HepG2 (cell line): ENCODE measurements at regions not wholly inside any gene's neighbourhood (a gene's known extent, or its start where the extent isn't known, plus 50 kb on each side); places are given as distances from the start of the nearest gene placed in this dataset.

Source experiments
- ATAC-seq: fragments of 200-7000 bp; cut with Tn5 transposase; 3 replicates; pipeline ENCODE4 v1.9.1; 2020; ENCODE audit warnings: mild to moderate bottlenecking, moderate library complexity
- BruUV-seq: library from RNA; stranded (reverse); fragments of 400-500 nt; replicated peaks from 2 replicates; lab custom pipeline; 2021; lab: Mats Ljungman, UMichigan
- CTCF ChIA-PET: fragments of 300-600 bp; formaldehyde crosslinking; extraction: SDS; loops from one replicate; lab custom pipeline; 2021; ENCODE audit warnings: low total read pairs, inconsistent platforms, low intra/inter-chr PET ratio; lab: Yijun Ruan, JAX
- POLR2A ChIA-PET: fragments of 350-600 bp; sonication (Branson Sonifier 250); formaldehyde crosslinking; loops from one replicate; lab custom pipeline; 2020; ENCODE audit warnings: antibody characterized with exemption, inconsistent platforms; lab: Yijun Ruan, JAX
- DNase-seq: peaks from one replicate; pipeline ENCODE4 v3.0.0-alpha.2; 2015; ENCODE audit warnings: low spot score
- FAIRE-seq: peaks from 3 replicates; lab custom pipeline; 2011; peaks lifted over from hg19 to GRCh38; lab: Jason Lieb, UNC
- H2AFZ ChIP-seq: one replicate; pipeline ENCODE4 v1.6.1; 2011; ENCODE audit warnings: low read length, inconsistent platforms
- H3K27ac ChIP-seq: fragments of 300-600 bp; 3 replicates; pipeline ENCODE4 v1.8.0; 2011; ENCODE audit warnings: mixed run types, mild to moderate bottlenecking, mixed read lengths, low read length, inconsistent platforms; ENCODE audit not compliant: insufficient read depth; ENCODE audit errors: extremely low read length
- H3K27me3 ChIP-seq, 2 experiments: fragments of 200-600 bp in 1 of 2; 2 replicates in 1 of 2; 3 replicates in 1 of 2; pipeline versions ENCODE4 v1.6.0 to v1.8.0; 2011; ENCODE audit warnings: low read length in 2 of 2, mild to moderate bottlenecking in 2 of 2, moderate library complexity in 2 of 2, inconsistent platforms in 1 of 2; ENCODE audit not compliant: insufficient read depth in 2 of 2, control insufficient read depth in 1 of 2
- H3K36me3 ChIP-seq, 2 experiments: fragments of 200-600 bp in 1 of 2; replicated peaks in 1 of 2; 2 replicates in 1 of 2; 3 replicates in 1 of 2; pipeline versions ENCODE4 v1.5.1 to v1.8.0; 2011; ENCODE audit warnings: low read length in 2 of 2, inconsistent platforms in 1 of 2; ENCODE audit not compliant: insufficient read depth in 2 of 2, control insufficient read depth in 1 of 2
- H3K4me1 ChIP-seq: 2 replicates; pipeline ENCODE4 v1.5.1; 2012; ENCODE audit warnings: low read length, inconsistent platforms; ENCODE audit not compliant: insufficient read depth
- H3K4me2 ChIP-seq: 2 replicates; pipeline ENCODE4 v1.6.0; 2011; ENCODE audit warnings: low read depth, low read length, inconsistent platforms
- H3K4me3 ChIP-seq, 3 experiments: fragments of 200-600 bp in 1 of 3; sonication (generic), shearing (Covaris generic) in 1 of 3; replicated peaks in 1 of 3; 2 replicates each; pipeline ENCODE4 v1.5.1; 2011 to 2016; ENCODE audit warnings: low read length in 3 of 3, inconsistent platforms in 2 of 3, low read depth in 2 of 3, mild to moderate bottlenecking in 2 of 3, control low read depth in 1 of 3, mixed read lengths in 1 of 3; ENCODE audit not compliant: insufficient read depth in 1 of 3
- H3K79me2 ChIP-seq: one replicate; pipeline ENCODE4 v1.6.1; 2011; ENCODE audit warnings: low read length, inconsistent platforms; ENCODE audit not compliant: insufficient read depth
- H3K9ac ChIP-seq: 2 replicates; pipeline ENCODE4 v1.6.0; 2011; ENCODE audit warnings: mild to moderate bottlenecking, low read depth, low read length, inconsistent platforms; ENCODE audit not compliant: insufficient read depth
- H3K9me3 ChIP-seq: 2 replicates; pipeline ENCODE4 v1.5.1; 2012; ENCODE audit warnings: mild to moderate bottlenecking, low read length
- H4K20me1 ChIP-seq: 2 replicates; pipeline ENCODE4 v1.6.0; 2011; ENCODE audit warnings: inconsistent platforms, mild to moderate bottlenecking, low read length, moderate library complexity; ENCODE audit not compliant: insufficient read depth
- GABPB1 ChIP-seq: IDR thresholded peaks from 2 replicates; pipeline ENCODE4 v1.6.1; 2016; ENCODE audit warnings: mild to moderate bottlenecking, missing genetic modification reagents, moderate library complexity, missing compliant biosample characterization
- GATA4 ChIP-seq: sonication (generic); IDR thresholded peaks from 2 replicates; pipeline ENCODE4 v1.6.1; 2016; ENCODE audit warnings: antibody characterized with exemption, low read depth, borderline replicate concordance
- HNRNPLL ChIP-seq: fragments of 200-400 bp; formaldehyde crosslinking; IDR thresholded peaks from 2 replicates; pipeline ENCODE4 v1.6.1; 2017; ENCODE audit warnings: mild to moderate bottlenecking, low read depth, low read length; ENCODE audit not compliant: poor library complexity, severe bottlenecking
- KDM1A ChIP-seq: IDR thresholded peaks from 2 replicates; pipeline ENCODE4 v1.6.1; 2016; ENCODE audit warnings: missing compliant biosample characterization
- MIER2 ChIP-seq: IDR thresholded peaks from 2 replicates; pipeline ENCODE4 v1.6.1; 2016; ENCODE audit warnings: missing biosample characterization, missing genetic modification reagents
- RBFOX2 ChIP-seq: fragments of 200-400 bp; formaldehyde crosslinking; IDR thresholded peaks from 2 replicates; pipeline ENCODE4 v1.6.1; 2017; ENCODE audit warnings: low read depth, mild to moderate bottlenecking, low read length
- RXRB ChIP-seq: IDR thresholded peaks from 2 replicates; pipeline ENCODE4 v1.6.1; 2016; ENCODE audit warnings: borderline replicate concordance, missing genetic modification reagents, missing compliant biosample characterization
- SMC3 ChIP-seq: IDR thresholded peaks from 2 replicates; pipeline ENCODE4 v1.6.1; 2011; ENCODE audit warnings: low read length, improper control_type of control experiment
- SOX13 ChIP-seq, 3 experiments: fragments of 450-650 bp in 1 of 3; sonication (generic) in 1 of 3; formaldehyde crosslinking in 1 of 3; IDR thresholded peaks in 2 of 3; conservative IDR thresholded peaks in 1 of 3; 2 replicates each; pipeline versions ENCODE4 v1.5.0 to v1.6.1; 2016 to 2020; ENCODE audit warnings: antibody characterized with exemption in 1 of 3, mild to moderate bottlenecking in 1 of 3, missing compliant biosample characterization in 1 of 3, missing genetic modification reagents in 1 of 3, moderate library complexity in 1 of 3
- THAP7 ChIP-seq: sonication (generic); formaldehyde crosslinking; IDR thresholded peaks from 2 replicates; pipeline ENCODE4 v1.8.1; 2023; ENCODE audit warnings: mild to moderate bottlenecking, missing genetic modification reagents
- TMF1 ChIP-seq: sonication (generic); formaldehyde crosslinking; IDR thresholded peaks from 2 replicates; pipeline ENCODE4 v1.8.1; 2022; ENCODE audit warnings: low read depth, missing genetic modification reagents
- ZBTB20 ChIP-seq: sonication (generic); formaldehyde crosslinking; IDR thresholded peaks from 2 replicates; pipeline ENCODE4 v1.8.1; 2023; ENCODE audit warnings: missing genetic modification reagents, low read depth, mild to moderate bottlenecking, borderline replicate concordance
- ZNF121 ChIP-seq: sonication (generic); formaldehyde crosslinking; IDR thresholded peaks from 2 replicates; pipeline ENCODE4 v1.5.0; 2020; ENCODE audit warnings: mild to moderate bottlenecking, missing genetic modification reagents
- ZNF503 ChIP-seq: sonication (generic); formaldehyde crosslinking; IDR thresholded peaks from 2 replicates; pipeline ENCODE4 v1.4.0; 2020; ENCODE audit warnings: missing genetic modification reagents
- WGBS: methylation state at CpG from one replicate; pipeline ENCODE4 v1.1.6; 2017; ENCODE audit warnings: low lambda C conversion rate; 5-methylcytosine and 5-hydroxymethylcytosine counted together
- in situ Hi-C: cut with HindIII; loops from 2 replicates; pipeline ENCODE4 v1.10.0; 2017; ENCODE audit warnings: low pct_unique_long_range_greater_than_20kb; ENCODE audit not compliant: extremely low pct_ligation_motif_present
- intact Hi-C: fragments of 100-400 bp; cut with micrococcal nuclease; formaldehyde crosslinking; loops from one replicate; pipeline ENCODE4 v1.10.0; 2022; ENCODE audit not compliant: unreplicated experiment
- TF ChIP-seq, protein P1 (sequence below): IDR thresholded peaks from 2 replicates; pipeline ENCODE4 v1.6.1; 2016; ENCODE audit warnings: missing genetic modification reagents, missing compliant biosample characterization
- TF ChIP-seq, protein P2 (sequence below): sonication (generic); formaldehyde crosslinking; IDR thresholded peaks from 2 replicates; pipeline ENCODE4 v1.4.0; 2020; ENCODE audit warnings: mild to moderate bottlenecking, missing genetic modification reagents

DNA sequence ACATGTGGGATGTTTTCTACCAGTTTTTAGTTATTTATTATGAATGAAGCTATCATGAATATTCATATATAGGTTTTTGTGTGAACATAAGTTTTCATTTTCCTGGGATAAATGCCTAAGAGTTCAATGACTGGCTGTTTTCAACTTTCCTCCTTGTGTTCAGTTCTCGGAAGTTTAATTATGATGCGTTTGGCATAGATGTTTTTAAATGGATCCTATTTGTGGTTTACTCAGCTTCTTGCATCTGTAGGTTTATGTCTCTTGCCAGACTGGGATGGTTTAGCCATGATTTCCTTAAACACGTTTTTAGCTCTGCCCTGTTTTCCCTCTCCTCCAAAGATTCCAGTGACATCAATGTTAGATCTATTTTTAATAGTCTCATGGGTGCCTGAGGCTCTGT, 411.1 kb upstream of the CDH4 start:
- Histone ChIP-seq H3K9ac (no peak overlapping the region), H3K4me2 (no peak overlapping the region), H2AFZ (no peak overlapping the region), H3K36me3 (no peaks in the 10 kb centered on the region), H3K4me1 (no peaks in the 10 kb centered on the region), H3K27me3 (no peaks in the 10 kb centered on the region), H3K4me3 (no peak overlapping the region), H3K27ac (no peak overlapping the region), H3K9me3 (peaks cover 67% of the 10 kb centered on the region), H3K79me2 (no peaks in the 10 kb centered on the region), H4K20me1 (no peaks in the 10 kb centered on the region)
- WGBS, result 33% methylated on average over 3 of the region's 3 CpGs
- ChIA-PET POLR2A (no interaction called here), CTCF (no interaction called here)
- in situ Hi-C loops, result no loop called here
- DNase-seq (no peak), FAIRE-seq (no peak), ATAC-seq (no peak)
- no TSS peak for BruUV-seq
- intact Hi-C loops, result no loop called here
- TF ChIP-seq, protein P1, sequence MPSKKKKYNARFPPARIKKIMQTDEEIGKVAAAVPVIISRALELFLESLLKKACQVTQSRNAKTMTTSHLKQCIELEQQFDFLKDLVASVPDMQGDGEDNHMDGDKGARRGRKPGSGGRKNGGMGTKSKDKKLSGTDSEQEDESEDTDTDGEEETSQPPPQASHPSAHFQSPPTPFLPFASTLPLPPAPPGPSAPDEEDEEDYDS (CRISPR knock-in tag), result no peak
- TF ChIP-seq TMF1 (CRISPR knock-in tag) (no peak), HNRNPLL (no peak), GABPB1 (no peak), THAP7 (CRISPR knock-in tag) (no peak), SOX13 (IDR thresholded peaks at IDR 0.05) (no peak), SOX13 (CRISPR knock-in tag; conservative IDR thresholded peaks at IDR 0.05 in 1 of 2, IDR thresholded peaks at IDR 0.05 in 1 of 2) (no peak), RBFOX2 (no peak), MIER2 (CRISPR knock-in tag) (no peak), GATA4 (no peak), RXRB (CRISPR knock-in tag) (no peak), SMC3 (no peak), ZNF503 (CRISPR knock-in tag) (no peak), KDM1A (no peak), ZBTB20 (no peak), ZNF121 (CRISPR knock-in tag) (no peak)
- TF ChIP-seq, protein P2, sequence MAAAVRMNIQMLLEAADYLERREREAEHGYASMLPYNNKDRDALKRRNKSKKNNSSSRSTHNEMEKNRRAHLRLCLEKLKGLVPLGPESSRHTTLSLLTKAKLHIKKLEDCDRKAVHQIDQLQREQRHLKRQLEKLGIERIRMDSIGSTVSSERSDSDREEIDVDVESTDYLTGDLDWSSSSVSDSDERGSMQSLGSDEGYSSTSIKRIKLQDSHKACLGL (CRISPR knock-in tag), result no peak
